Hepatocyte (in vitro differentiated cells): ENCODE measurements at regions not wholly inside any gene's neighbourhood (a gene's known extent, or its start where the extent isn't known, plus 50 kb on each side); places are given as distances from the start of the nearest gene placed in this dataset.

ENCODE experiments used
- DNase-seq: peaks from one replicate; pipeline ENCODE4 v3.0.0-alpha.2; 2016; ENCODE audit warnings: low spot score
- H2AFZ ChIP-seq: fragments of 200-600 bp; sonication (generic); 2 replicates; pipeline ENCODE4 v1.6.0; 2016; ENCODE audit warnings: antibody characterized with exemption, mild to moderate bottlenecking
- H3K27ac ChIP-seq: fragments of 200-600 bp; sonication (generic); 2 replicates; pipeline ENCODE4 v1.5.1; 2016; ENCODE audit warnings: mild to moderate bottlenecking
- H3K27me3 ChIP-seq: fragments of 200-600 bp; sonication (generic); 2 replicates; pipeline ENCODE4 v1.6.1; 2016
- H3K36me3 ChIP-seq: fragments of 200-600 bp; sonication (generic); replicated peaks from 2 replicates; pipeline ENCODE4 v1.5.1; 2016; ENCODE audit warnings: low read depth; ENCODE audit not compliant: insufficient read depth
- H3K4me1 ChIP-seq: fragments of 200-600 bp; sonication (generic); 2 replicates; pipeline ENCODE4 v1.5.1; 2016; ENCODE audit warnings: mild to moderate bottlenecking, moderate library complexity; ENCODE audit not compliant: insufficient read depth
- H3K4me2 ChIP-seq: fragments of 200-600 bp; sonication (generic); 2 replicates; pipeline ENCODE4 v1.6.0; 2016
- H3K4me3 ChIP-seq: fragments of 200-600 bp; sonication (generic); 2 replicates; pipeline ENCODE4 v1.5.1; 2016; ENCODE audit warnings: mild to moderate bottlenecking
- H3K79me2 ChIP-seq: fragments of 200-600 bp; sonication (generic); 2 replicates; pipeline ENCODE4 v1.6.0; 2017; ENCODE audit warnings: mild to moderate bottlenecking
- H3K9me2 ChIP-seq: fragments of 200-600 bp; sonication (generic); replicated peaks from 2 replicates; pipeline ENCODE4 v1.6.0; 2017; ENCODE audit warnings: mild to moderate bottlenecking; ENCODE audit not compliant: insufficient read depth
- H3K9me3 ChIP-seq: fragments of 200-600 bp; sonication (generic); 2 replicates; pipeline ENCODE4 v1.5.1; 2016; ENCODE audit warnings: low read depth, mild to moderate bottlenecking
- H4K20me1 ChIP-seq: fragments of 200-600 bp; sonication (generic); 2 replicates; pipeline ENCODE4 v1.6.0; 2016; ENCODE audit warnings: mild to moderate bottlenecking; ENCODE audit not compliant: insufficient read depth, poor library complexity, severe bottlenecking
- EZH2 ChIP-seq: fragments of 200-600 bp; sonication (generic); IDR thresholded peaks from 2 replicates; pipeline ENCODE4 v1.6.1; 2016; ENCODE audit warnings: antibody characterized with exemption, mild to moderate bottlenecking, borderline replicate concordance
- EZH2phosphoT487 ChIP-seq: fragments of 200-600 bp; sonication (generic); IDR thresholded peaks from one replicate; pipeline ENCODE4 v1.6.1; 2018; ENCODE audit warnings: antibody characterized with exemption, mild to moderate bottlenecking, low read depth, moderate library complexity; ENCODE audit not compliant: unreplicated experiment, severe bottlenecking
- WGBS: methylation state at CpG from one replicate; pipeline ENCODE4 v1.1.6; 2016; ENCODE audit warnings: low lambda C conversion rate; ENCODE audit errors: missing lambda C conversion rate; 5-methylcytosine and 5-hydroxymethylcytosine counted together
- TF ChIP-seq, protein P1 (sequence below): fragments of 200-600 bp; sonication (generic); IDR thresholded peaks from 2 replicates; pipeline ENCODE4 v1.5.1; 2016; ENCODE audit warnings: antibody characterized with exemption, mild to moderate bottlenecking; ENCODE audit not compliant: poor library complexity

DNA sequence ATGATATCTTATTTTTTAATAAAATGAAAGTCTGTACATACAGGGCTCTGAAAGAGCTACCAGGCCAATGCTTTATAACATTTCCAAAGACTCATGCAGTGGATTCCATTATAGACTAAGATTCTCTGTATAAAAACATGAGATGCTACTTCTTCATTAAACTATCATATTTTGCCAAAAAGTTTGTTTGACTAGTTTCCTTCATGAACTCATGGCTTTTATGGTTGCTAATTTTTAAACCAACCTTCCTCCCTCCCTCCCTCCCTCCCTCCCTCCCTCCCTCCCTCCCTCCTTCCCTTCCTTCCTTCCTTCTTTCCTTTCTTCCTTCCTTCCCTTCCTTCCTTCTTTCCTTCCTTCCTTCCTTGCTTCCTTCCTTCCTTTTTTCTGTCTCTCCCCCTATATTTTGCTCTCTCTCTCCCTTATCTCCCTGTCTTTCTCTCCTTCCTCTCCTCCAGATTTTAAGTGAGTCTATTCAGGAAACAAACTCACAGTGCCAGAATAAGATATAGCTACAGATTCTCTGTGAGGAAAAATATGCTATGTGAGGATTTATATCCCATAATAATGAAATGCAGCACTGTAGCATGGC lies 961.5 kb upstream of the ZEB2 start:
- H3K9me3 ChIP-seq = no peaks in the 10 kb centered on the region
- H3K27ac ChIP-seq = no peak overlapping the region
- H2AFZ ChIP-seq = no peak overlapping the region
- H3K27me3 ChIP-seq = no peaks in the 10 kb centered on the region
- no peak overlapping the region for H3K4me2 ChIP-seq
- DNase-seq = no peak
- no peaks in the 10 kb centered on the region for H3K9me2 ChIP-seq
- H3K79me2 ChIP-seq = no peaks in the 10 kb centered on the region
- no peaks in the 10 kb centered on the region for H3K4me1 ChIP-seq
- no peaks in the 10 kb centered on the region for H4K20me1 ChIP-seq
- H3K4me3 ChIP-seq = no peak overlapping the region
- H3K36me3 ChIP-seq = no peaks in the 10 kb centered on the region
- no peak for TF ChIP-seq EZH2
- no peak for TF ChIP-seq EZH2phosphoT487
- TF ChIP-seq, protein P1, sequence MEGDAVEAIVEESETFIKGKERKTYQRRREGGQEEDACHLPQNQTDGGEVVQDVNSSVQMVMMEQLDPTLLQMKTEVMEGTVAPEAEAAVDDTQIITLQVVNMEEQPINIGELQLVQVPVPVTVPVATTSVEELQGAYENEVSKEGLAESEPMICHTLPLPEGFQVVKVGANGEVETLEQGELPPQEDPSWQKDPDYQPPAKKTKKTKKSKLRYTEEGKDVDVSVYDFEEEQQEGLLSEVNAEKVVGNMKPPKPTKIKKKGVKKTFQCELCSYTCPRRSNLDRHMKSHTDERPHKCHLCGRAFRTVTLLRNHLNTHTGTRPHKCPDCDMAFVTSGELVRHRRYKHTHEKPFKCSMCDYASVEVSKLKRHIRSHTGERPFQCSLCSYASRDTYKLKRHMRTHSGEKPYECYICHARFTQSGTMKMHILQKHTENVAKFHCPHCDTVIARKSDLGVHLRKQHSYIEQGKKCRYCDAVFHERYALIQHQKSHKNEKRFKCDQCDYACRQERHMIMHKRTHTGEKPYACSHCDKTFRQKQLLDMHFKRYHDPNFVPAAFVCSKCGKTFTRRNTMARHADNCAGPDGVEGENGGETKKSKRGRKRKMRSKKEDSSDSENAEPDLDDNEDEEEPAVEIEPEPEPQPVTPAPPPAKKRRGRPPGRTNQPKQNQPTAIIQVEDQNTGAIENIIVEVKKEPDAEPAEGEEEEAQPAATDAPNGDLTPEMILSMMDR = no peak

DNA sequence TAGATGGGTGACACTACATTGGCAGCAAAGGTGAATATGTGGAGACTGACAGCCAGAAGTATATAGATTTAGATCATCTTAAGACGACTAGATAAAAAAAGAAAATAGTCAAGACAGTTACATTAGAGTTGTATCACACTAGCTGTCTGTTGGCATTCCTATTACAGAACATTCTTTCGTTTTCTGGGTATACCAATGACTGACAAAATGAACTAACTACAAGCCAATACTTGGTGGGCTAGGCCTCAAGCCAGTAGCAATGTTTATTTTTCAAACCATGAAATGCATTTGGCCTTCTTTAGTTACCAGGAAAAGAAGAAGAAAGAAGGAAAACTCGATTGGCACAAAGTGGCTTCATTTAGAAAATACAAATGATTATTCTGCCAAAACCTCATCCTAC lies 944.9 kb upstream of the ZEB2 start:
- H3K4me3 ChIP-seq = no peak overlapping the region
- no peak overlapping the region for H3K27ac ChIP-seq
- no peaks in the 10 kb centered on the region for H3K36me3 ChIP-seq
- no peaks in the 10 kb centered on the region for H3K4me1 ChIP-seq
- H3K4me2 ChIP-seq = no peak overlapping the region
- DNase-seq = no peak
- TF ChIP-seq EZH2phosphoT487 (no peak), EZH2 (no peak)
- TF ChIP-seq, protein P1 = no peak
- no peak overlapping the region for H2AFZ ChIP-seq
- no peaks in the 10 kb centered on the region for H3K9me3 ChIP-seq
- no peaks in the 10 kb centered on the region for H3K27me3 ChIP-seq
- no peaks in the 10 kb centered on the region for H3K79me2 ChIP-seq
- WGBS = 86% methylated on average over 3 of the region's 3 CpGs
- H3K9me2 ChIP-seq = no peaks in the 10 kb centered on the region
- H4K20me1 ChIP-seq = no peaks in the 10 kb centered on the region

DNA sequence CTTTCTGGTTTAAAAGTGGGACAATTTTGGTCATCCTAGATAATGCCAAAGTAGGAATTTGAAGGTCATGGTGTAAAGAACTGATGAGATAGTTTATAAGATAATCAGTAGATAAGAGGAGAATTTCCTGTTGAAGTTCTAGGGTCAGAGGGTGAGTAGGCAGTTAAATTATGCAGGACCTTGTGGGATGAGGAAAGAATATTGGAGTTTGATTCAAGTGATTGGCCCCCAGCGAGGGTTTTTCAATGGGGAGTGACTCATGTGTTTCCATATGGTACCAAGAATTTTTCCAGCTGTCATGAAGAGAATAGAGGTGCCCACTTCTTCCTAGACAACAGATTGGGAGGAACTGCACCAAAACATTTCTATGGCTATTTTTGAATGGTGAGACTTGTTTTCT lies 940.2 kb upstream of the ZEB2 start:
- H3K27me3 ChIP-seq = no peaks in the 10 kb centered on the region
- H3K4me3 ChIP-seq = no peak overlapping the region
- no peak for TF ChIP-seq EZH2phosphoT487
- TF ChIP-seq, protein P1 = no peak
- no peak for TF ChIP-seq EZH2
- no peaks in the 10 kb centered on the region for H4K20me1 ChIP-seq
- H3K79me2 ChIP-seq = no peaks in the 10 kb centered on the region
- H3K9me2 ChIP-seq = no peaks in the 10 kb centered on the region
- no peaks in the 10 kb centered on the region for H3K36me3 ChIP-seq
- DNase-seq = no peak
- no peaks in the 10 kb centered on the region for H3K9me3 ChIP-seq
- 52% methylated on average over 1 of the region's 1 CpG for WGBS
- H3K27ac ChIP-seq = no peak overlapping the region
- no peak overlapping the region for H3K4me2 ChIP-seq
- no peak overlapping the region for H2AFZ ChIP-seq
- no peaks in the 10 kb centered on the region for H3K4me1 ChIP-seq
